NCI-H2029 treated with DMSO at 0.1 percent for 48 hours (cell line): ENCODE measurements at regions not wholly inside any gene's neighbourhood (a gene's known extent, or its start where the extent isn't known, plus 50 kb on each side); places are given as distances from the start of the nearest gene placed in this dataset.

Experiments used
- DNase-seq: peaks from one replicate; lab custom pipeline; 2025; lab: John Stamatoyannopoulos, UW

GRCh38 chr7:156307193-156307592 lies 333.4 kb upstream of the RNF32 start:
- DNase-seq: no peak

- DNase-seq: no peak
Observed at GRCh38 chr7:156305351-156305750, 335.2 kb upstream of the RNF32 start.

DNA sequence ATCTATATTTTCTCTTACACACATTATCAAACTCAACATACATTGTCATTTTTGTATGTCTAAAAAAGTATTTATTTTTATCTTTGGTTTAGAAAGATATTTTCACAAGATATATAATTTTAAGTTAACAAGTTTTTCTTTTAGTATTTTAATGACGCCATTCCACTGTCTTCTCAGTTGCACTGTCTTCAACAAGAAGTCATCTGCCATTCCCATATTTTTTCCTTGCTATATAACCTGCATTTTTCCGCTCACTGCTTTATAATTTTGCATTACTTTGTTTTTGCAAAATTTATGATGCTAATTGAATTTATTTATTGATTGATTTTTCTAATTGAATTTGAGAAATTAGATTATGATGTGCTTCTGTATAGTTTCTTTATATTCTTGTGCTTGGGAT lies 357.8 kb upstream of the RNF32 start:
- DNase-seq: no peak

DNA sequence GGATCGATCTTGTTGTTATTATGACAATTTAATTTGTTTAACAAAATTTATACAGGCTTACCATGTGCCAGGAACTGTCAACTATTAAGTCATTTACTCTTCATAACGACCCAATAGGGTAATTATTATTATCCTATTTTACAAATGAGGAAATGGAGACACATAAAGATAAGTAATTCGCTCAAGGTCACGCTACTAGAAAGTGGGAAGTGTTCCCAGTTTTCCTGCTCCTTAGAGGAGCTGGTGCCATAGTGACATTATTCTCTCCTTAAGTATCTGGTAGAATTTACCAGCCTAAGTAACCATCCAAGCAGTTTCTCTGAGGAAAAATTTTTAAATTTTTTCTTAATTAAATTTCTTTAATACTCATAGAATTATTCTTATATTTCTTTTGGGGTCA lies 360.9 kb upstream of the RNF32 start:
- no peak for DNase-seq

- DNase-seq: no peak
Observed at GRCh38 chr7:156275292-156275691, 365.3 kb upstream of the RNF32 start.

- no peak for DNase-seq
Observed at GRCh38 chr7:156274557-156274956, 366.0 kb upstream of the RNF32 start.

DNA sequence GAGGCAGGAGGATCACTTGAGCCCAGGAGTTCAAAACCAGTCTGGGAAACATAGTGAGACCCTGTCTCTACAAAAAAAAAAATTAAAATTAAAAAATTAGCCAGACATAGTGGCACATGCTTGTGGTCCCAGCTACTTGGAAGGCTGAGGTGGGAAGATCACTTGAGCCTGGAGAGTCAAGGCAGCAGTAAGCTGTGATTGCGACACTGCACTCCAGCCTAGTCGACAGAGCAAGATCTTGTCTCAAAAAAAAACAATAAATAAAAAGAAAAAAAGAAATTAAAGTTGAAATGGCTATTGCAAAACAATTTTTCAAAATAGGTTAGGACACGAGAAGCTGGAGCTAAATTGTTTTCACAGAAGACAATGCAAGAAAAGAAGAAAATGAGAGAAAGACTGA lies 379.0 kb upstream of the RNF32 start:
- no peak for DNase-seq

DNA sequence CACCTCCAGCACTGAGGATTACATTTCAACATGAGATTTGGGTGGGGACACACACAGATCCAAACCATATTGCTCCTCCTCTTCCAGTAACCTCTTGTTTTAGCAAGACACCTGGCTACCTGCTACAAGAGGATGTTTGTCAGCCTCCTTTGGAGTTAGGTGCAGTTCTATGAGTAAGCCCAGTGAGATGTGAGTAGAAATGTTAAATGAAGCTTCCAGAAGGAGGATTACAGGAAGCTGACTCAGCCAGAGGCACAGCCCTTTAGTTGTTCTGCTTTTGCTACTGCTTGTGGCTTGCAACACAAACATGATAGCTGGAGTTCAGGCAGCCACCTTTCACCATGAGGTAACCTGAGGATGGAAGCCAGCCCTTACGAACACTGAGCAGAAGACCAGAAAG lies 382.7 kb upstream of the RNF32 start:
- DNase-seq: no peak

GRCh38 chr7:156255635-156256034 lies 384.9 kb upstream of the RNF32 start:
- no peak for DNase-seq

DNA sequence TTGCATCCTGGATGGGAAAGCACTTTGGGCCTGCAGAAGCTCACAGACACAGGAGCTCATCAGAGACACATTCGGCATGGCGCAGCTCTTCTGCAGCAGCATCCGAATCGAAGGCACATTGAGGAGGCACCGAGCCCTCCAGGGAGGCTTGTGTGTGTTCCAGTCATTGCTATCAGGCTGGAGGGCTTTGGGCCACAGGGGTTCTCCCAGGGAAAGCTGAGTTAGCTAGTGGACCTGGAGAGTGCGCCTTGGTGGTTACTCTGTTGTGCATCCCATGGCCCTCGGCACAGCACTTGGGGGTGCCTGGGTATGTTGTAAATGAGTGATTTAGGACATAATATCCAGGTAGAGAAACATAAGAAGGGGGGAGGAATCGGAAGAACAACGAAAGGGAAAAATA lies 388.7 kb upstream of the RNF32 start:
- no peak for DNase-seq

DNA sequence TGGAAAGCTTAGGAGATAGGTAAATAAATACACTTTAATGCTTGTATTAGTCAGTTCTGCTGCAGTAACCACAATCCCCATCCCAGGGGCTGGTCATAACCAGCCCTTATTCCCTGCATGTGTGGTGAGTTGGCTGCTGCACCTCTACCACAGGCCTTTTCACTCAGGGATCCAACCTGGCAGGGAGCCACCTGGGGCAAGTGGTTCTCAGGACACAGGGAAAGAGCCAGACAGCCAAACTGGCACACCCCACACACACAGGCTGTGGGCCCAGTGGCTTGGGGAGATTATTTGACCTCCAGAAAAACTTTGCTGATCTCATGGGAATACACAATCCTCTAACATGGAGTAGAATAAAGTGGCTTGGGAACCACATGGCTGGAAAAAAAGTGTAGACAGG lies 400.0 kb upstream of the RNF32 start:
- DNase-seq: no peak

DNA sequence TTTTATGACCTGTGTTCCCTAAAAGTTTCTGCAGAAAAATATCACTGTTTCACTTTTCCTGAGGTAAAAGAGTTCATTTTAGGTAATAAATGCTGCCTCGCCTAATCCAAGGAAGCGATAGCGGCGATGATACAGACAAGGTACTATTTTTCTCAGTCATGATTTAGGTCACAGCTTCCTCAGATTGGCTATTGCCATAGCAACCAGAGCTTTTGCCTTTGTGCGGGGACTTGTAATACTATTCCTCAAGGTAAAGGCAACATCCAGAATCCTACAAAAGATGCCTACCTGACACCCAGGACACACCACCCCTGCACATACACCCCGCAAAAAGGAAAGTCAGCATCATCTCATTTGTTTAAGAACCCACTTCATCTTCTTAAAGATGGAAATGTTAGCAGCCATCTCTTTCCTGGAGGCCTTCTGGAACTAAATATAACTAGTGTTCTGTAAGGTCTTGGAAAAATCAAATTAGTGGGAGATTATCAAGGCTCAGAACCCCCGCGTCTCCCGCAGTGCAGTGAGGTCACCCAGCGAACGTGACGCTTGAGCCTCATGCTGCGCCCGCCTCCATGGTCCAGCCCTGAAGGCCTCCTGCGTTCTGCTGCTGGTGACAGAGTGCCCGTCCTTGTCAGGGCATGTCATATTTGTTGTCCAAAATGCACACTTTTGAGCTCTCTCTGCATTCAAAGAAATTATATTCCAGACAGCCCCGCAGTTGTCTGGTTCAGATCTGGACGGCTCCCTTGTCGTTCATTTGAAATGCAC lies 402.0 kb upstream of the RNF32 start:
- no peak for DNase-seq

DNA sequence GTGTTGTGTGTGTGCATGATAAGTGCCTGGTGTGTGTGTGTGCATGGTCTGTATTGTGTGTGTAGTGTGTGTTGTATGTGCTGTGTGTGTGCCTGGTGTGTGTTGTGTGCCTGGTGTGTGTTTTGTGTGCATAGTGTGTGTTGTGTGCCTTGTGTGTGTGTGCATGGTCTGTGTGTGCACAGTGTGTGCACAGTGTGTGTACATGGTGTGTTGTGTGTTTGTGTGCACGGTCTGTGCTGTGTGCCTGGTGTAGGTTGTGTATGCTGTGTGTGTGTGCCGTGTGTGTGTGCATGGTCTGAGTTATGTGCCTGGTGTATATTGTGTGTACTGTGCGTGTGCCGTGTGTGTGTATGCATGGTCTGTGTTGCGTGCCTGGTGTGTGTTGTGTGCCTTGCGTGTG lies 403.0 kb upstream of the RNF32 start:
- DNase-seq: no peak

DNA sequence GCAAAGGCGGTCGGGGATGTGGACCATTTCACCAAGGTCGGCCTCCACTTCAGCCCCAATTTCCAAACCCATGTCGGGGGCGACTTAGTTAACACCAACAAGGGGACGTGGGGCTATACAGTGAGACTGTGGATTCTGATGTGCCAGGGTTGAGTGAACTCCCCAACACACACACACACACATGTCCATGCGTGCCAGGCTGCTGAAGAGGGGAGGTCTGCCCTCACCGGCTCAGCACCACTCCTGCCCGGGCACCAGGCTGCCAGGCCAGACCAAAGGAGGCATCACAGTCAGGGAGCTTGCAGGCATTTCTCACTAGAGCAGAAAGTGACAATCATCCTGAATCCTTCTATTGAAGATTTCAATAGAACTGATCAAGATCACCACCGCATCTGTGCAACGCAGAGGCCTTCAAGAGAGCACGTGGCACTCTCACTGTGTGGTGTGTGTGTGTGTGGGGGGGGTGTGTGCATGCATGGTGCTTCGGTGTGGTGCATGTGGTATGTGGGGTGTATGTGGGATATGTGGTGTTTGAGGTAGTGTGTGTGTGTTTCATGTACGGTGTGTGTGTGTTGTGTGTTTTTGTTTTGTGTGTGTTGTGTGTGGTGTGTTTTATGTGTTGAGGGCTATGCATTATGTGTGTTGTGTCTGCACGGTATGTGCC lies 403.5 kb upstream of the RNF32 start:
- no peak for DNase-seq

DNA sequence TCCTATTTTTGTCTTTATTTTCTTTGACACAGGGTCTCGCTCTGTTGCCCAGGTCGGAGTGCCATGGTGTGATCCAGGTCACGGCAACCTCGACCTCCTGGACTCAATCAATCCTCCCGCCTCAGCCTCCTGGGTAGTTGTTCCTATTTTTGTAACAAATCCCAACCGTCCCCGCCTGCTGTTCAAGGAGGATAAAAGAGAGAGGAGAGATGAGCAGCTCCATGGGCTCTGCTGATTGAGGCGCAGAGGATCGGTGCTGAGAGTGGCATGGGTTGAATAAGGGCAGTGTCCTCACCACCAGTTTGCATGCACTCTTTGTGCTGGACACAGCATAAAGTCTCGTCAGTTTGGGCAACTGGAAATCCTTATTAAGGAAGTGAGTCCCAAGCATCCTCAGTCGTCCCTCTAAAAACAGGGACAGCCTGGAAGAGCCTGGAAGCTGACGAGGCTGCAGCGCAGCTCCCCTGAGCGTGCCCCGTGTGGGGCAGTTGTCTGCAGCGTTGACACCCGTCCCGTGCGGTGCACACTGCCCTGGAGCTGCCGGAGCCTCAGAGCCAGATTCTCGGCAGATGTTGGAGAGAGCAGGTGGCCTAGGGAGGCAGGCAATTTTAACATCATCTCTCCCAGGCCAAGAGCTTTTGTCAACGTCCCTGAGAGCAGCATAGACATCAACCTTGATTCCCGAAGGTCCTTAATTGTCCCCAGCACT lies 404.2 kb upstream of the RNF32 start:
- DNase-seq: no peak

DNA sequence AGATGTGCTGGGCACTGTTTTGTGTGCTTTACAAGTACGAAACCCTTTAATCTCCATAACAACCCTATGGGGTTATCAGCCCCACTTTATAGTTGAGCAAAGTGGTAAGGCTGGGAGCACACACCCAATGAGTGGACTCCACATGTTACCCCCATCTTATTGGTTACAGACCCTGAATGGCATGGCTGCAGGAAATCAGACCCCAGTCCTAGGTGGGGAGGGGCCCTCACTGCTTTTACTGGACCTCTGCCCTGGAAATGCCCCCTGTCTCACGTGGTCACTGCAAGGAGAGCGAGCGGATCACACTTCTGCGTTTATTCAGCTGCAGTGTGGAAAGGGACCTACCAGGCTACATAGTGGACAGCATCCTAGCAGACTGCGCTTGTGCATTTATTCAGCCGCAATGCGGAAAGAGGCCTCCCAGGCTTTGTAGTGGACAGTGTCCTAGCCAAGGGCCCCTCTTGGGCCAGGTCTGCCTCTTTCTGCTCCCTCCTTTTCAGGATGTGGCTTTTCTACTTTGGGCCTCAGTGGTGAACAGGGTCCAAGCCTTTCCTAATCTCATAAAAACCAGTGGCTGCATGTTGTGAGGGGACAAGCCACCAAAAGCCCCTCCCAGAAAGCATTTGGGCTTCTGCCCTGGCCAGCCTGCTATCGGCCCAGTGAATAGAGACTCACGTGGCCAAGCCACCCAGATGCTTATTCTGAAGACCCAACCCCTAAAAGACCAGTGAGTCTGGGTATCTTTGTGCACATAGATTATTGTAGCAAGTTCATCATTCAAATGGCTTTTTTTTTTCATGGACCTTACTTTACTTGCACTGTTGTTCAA lies 405.7 kb upstream of the RNF32 start:
- DNase-seq: no peak

DNA sequence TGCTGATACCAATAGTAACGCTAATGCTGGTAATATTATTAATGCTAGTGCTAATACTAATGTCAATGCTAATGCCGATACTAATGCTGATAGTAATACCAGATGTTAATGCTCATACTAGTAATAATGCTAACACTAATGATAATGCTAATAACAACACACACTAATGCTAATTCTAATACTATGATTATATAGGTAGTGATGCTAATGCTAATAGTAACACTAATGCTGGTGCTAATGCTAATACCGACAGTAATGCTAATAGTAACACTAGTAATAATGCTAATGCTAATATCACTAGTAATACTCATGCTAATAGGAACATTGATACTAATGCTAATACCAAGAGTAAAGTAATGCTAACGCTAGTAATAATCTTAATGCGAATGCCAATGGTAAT lies 406.4 kb upstream of the RNF32 start:
- no peak for DNase-seq

DNA sequence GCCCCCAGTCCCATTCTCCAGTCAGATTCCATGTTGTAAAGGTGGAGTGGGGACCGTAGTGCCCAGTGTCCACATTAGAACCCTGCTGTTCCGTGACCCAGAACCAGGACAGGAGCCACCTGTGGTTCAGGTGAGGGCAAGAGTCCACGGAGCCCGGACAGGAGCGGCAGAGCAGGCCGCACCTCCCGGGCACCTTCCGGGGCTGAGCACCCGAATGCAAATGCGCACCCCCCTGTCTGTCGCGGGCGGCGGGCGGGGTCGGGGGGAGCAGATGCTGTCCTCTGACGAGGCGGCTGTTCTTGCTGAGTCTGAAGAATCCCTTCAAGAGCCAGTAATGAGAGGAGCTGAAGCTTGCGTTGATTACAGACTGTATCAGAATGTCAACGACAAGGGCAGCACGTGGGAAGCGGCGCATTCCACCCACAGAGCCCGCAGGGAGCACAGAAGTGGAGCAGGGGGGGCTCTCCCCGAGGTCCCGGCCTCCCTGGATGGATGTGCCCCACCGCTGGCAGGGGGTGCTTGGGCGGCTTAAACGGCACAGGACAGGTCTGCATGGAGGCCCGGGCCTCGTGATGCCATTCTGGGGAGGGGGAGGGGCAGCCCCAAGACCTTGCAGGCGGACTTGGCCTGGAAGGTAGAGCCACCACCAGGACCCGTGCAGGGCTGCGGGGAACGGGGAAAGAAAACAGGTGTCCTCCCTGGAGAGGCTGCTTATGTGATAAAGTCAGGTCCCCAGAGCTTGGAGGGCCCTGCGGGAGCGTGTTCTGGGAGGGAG lies 407.5 kb upstream of the RNF32 start:
- no peak for DNase-seq

DNA sequence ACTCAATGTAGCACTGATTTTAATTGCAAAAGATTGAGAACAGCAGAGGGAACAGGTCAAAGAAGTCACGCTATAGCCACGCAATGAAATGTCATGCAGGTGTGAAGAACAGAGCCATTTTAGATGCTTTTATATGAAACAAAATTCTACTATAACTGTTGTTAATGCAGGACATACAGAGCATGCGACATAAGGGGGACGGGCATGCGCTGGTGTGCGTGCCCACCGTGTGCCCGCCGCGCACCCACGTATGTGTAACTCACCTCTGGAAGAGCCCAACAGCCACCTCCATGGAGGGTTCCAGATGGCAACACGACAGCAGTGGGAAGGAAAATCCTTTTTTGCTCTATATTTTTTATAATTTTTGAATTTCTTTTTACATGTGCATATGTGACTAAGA lies 410.0 kb upstream of the RNF32 start:
- DNase-seq: no peak

DNA sequence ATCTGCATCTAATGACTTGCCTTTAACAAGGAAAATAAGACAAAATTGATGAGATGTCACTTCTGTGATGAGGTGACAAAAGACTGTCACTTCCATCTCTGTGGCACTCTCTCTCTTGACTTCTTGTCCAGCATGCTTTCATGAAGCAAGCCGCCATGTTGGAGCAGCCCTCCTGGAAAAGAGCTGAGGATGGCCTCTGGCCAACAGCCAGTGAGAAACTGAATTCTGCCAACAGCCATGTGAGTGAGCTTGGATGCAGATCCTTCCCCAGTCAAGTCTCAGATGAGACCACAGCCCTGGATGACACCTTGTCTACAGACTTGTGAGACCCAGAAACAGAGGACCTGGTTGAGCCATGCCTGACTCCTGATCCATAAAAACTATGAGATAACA lies 412.6 kb upstream of the SHH start:
- DNase-seq: no peak

DNA sequence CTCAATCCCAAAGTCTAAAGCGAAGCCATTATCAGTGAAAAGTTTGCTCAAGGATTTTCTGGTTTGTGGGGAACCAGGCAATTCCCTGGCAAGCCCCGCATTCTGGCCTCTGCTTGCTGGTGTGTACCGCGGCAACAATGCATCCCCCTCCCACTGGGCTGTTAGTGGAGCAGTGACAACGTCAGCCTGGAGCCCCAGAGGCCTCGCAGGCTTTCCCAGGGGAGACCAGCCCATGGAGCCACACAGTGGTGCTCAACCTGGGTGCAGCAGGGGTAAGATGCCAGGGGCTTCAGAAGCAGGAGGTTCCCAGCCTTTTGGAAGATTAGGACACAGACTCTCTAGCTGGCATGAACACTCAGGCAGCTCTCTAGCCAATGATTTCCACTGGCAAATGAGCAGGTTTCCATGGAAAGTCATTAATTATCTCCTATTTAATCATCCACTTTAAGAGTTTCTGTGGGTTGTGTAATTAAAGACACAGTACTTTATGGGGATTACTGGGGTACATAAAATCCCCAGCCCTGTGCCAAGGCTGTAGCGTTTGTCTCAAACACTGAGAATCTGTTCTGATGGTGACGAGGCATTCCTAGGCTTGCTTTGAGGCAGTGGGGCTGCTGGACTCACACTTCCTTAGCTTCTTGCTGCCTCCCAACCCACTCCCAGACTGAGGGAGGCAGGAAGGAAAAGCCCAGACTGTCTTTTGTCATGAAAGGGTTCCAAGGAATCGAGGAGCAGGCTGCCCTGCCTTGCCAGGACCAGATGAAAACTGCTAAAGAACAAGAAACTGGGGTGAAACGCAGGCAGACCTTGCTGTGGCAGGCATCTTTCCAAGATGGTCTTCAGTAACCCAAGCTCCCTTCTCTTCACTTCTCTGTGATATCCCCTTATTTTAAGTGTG lies 411.9 kb upstream of the SHH start:
- no peak for DNase-seq
